Skeletal muscle tissue (tissue), 3 donors: ENCODE measurements at regions not wholly inside any gene's neighbourhood (a gene's known extent, or its start where the extent isn't known, plus 50 kb on each side); places are given as distances from the start of the nearest gene placed in this dataset.
"Not testable (repeated sequence)": the region's sequence is repeated elsewhere in the genome, so short reads cannot be mapped to it uniquely, and the experiment has no call there.

Source experiments
- H3K27ac ChIP-seq: one replicate; pipeline ENCODE4 v1.7.0; 2013; ENCODE audit warnings: mild to moderate bottlenecking, low read depth, low read length, inconsistent platforms
- H3K27me3 ChIP-seq, 3 donors: one replicate each; pipeline ENCODE4 v1.7.0; 2013; ENCODE audit warnings: low read length in 3 of 3; ENCODE audit not compliant: control insufficient read depth in 3 of 3, insufficient read depth in 3 of 3
- H3K36me3 ChIP-seq, 3 donors: one replicate each; pipeline ENCODE4 v1.7.0; 2013; ENCODE audit warnings: low read length in 3 of 3; ENCODE audit not compliant: control insufficient read depth in 3 of 3, insufficient read depth in 3 of 3
- H3K4me1 ChIP-seq, 3 donors: one replicate each; pipeline ENCODE4 v1.7.0; 2013; ENCODE audit warnings: low read length in 3 of 3, mild to moderate bottlenecking in 3 of 3; ENCODE audit not compliant: control insufficient read depth in 3 of 3, insufficient read depth in 3 of 3
- H3K4me3 ChIP-seq, 3 donors: one replicate each; pipeline ENCODE4 v1.7.0; 2013; ENCODE audit warnings: low read length in 3 of 3
- H3K9ac ChIP-seq, 3 donors: one replicate each; pipeline ENCODE4 v1.7.0; 2013; ENCODE audit warnings: low read length in 3 of 3, mild to moderate bottlenecking in 3 of 3, moderate library complexity in 2 of 3, low read depth in 1 of 3
- H3K9me3 ChIP-seq, 3 donors: one replicate each; pipeline ENCODE4 v1.7.0; 2013; ENCODE audit warnings: low read length in 3 of 3; ENCODE audit not compliant: control insufficient read depth in 3 of 3
- donor health status: Osteomylitis.

DNA sequence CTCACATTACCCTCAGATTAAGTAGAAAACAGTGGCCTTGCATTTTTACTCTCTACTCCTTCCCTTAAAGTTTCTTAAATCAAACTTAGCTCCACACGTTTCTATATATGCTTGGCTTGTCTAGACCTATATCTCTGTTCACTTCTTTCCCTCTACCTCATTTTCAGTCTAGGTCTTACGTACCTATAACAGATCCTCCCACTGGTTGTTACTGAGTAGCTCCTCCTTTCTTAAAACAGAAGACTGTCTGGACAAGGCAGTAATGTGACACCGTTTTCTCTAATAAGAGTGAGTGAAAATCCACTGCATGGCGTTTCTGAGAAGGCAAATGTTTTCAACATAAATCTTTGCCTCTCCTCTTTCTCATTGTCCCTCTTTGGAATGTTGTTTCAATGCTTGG is 211.7 kb upstream of the POGK start:
- H3K36me3 ChIP-seq: no peaks in the 10 kb centered on the region
- no peak overlapping the region for H3K9ac ChIP-seq
- no peak overlapping the region for H3K4me3 ChIP-seq
- H3K27me3 ChIP-seq: no peaks in the 10 kb centered on the region
- H3K9me3 ChIP-seq: no peaks in the 10 kb centered on the region
- no peaks in the 10 kb centered on the region for H3K4me1 ChIP-seq
- no peak overlapping the region for H3K27ac ChIP-seq

DNA sequence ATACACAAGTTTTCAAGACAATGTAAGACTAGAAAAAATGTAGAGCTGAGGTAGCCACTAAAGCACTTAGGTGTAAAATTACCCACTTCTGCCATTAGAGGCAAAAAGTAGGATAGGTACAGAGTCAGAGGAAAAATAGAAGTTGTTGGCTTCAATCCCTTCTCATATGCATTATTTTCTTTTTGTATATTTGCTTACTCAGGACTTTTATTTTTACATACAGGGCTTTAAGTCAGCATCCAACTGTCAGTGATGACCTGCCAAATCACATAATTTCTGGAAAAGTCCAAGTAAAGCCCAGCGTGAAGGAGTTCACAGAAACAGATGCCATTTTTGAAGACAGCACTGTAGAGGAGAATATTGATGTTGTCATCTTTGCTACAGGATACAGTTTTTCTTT is 211.0 kb upstream of the POGK start:
- H3K4me3 ChIP-seq: no peak overlapping the region
- H3K36me3 ChIP-seq: no peaks in the 10 kb centered on the region
- no peaks in the 10 kb centered on the region for H3K27me3 ChIP-seq
- H3K9me3 ChIP-seq: no peaks in the 10 kb centered on the region
- no peak overlapping the region for H3K9ac ChIP-seq
- no peak overlapping the region for H3K27ac ChIP-seq
- no peaks in the 10 kb centered on the region for H3K4me1 ChIP-seq

DNA sequence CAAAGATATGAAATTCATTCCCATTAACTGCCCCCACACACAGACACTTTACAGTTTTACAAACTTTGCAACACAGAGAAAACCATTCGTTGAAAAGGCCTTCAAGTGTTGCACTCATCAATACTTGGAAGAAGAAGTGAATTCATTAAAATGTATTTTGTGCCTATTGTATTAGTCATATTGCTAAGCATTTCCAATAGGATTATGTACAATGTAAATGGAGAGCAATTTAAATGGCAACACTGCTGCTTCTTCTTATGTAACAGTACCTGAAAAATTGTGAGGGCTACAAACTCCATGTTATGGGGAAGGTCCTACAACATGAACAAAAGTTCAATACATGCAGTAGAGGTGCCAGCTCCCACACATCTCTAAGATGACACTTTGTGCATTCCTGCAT is 209.3 kb upstream of the POGK start:
- no peaks in the 10 kb centered on the region for H3K27me3 ChIP-seq
- H3K4me1 ChIP-seq: no peaks in the 10 kb centered on the region
- H3K4me3 ChIP-seq: no peak overlapping the region
- H3K9ac ChIP-seq: no peak overlapping the region
- H3K36me3 ChIP-seq: no peaks in the 10 kb centered on the region
- H3K27ac ChIP-seq: no peak overlapping the region
- H3K9me3 ChIP-seq: no peaks in the 10 kb centered on the region

DNA sequence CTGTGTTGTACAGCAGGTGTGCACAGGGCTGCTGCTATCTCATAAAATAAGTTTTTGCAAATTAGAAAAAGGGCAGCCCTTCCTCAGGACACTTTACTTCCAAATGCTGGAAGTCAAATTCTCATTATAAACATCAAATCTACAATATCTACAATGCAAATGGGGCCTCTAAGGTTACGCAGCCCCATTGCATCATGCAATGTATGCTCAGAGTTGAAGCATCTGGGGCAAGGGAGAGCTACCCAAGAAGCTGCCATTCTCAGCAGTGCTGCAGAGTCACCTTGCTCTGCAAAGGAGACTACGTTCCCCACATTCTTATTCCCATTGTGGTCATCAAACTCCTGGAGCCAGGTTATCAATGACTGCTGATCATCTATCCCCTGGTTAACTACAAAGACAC is 208.9 kb upstream of the POGK start:
- Histone ChIP-seq H3K9ac (no peak overlapping the region), H3K27me3 (no peaks in the 10 kb centered on the region), H3K36me3 (no peaks in the 10 kb centered on the region), H3K27ac (no peak overlapping the region), H3K9me3 (no peaks in the 10 kb centered on the region), H3K4me3 (no peak overlapping the region), H3K4me1 (no peaks in the 10 kb centered on the region)

DNA sequence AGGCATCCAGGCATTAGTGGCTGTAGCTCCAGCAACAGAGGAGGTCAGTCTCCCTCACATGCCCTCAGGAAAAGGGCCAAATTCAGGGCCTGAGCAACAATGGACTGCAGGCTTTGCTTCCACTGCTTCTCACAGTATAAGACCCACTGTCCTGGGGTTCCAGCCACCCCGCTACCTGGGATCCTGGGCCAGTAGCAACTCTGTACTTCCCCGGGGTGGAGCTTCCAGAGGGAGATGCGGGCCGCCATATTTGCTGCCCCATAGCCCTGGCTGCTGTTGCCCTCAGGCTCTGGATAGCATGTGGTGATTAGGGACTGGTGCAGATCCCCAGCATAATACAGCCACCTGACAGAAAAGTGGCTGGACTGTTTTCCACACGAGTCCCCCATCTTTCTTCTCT is 201.1 kb upstream of the POGK start:
- Histone ChIP-seq H3K27me3 (no peaks in the 10 kb centered on the region), H3K36me3 (no peaks in the 10 kb centered on the region), H3K27ac (no peak overlapping the region), H3K9ac (no peak overlapping the region), H3K4me3 (no peak overlapping the region), H3K4me1 (no peaks in the 10 kb centered on the region), H3K9me3 (no peaks in the 10 kb centered on the region)

DNA sequence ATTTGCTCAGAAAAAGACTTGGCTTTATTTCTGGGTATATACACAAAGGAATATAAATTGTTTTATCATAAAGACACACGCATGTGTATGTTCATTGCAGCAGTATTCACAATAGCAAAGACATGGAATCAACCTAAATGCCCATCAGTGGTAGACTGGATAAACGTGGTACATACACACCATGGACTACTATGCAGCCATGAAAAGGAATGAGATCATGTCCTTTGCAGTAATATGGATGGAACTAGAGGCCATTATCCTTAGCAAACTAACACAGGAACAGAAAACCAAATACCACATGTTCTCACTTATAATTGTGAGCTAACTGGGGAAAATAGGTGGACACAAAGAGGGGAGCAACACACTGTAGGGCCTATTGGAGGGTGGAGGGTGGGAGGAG is 182.0 kb upstream of the POGK start:
- H3K27ac ChIP-seq, H3K9ac ChIP-seq, H3K36me3 ChIP-seq, H3K4me1 ChIP-seq, H3K4me3 ChIP-seq, H3K9me3 ChIP-seq, H3K27me3 ChIP-seq: not testable (repeated sequence)

DNA sequence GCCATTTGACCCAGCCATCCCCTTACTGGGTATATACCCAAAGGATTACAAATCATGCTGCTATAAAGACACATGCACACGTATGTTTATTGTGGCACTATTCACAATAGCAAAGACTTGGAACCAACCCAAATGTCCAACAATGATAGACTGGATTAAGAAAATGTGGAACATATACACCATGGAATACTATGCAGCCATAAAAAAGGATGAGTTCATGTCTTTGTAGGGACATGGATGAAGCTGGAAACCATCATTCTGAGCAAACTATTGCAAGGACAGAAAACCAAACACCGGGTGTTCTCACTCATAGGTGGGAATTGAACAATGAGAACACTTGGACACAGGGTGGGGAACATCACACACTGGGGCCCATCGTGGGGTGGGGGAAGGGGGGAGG is 172.5 kb upstream of the POGK start:
- not testable (repeated sequence) for H3K9me3 ChIP-seq, H3K4me3 ChIP-seq, H3K36me3 ChIP-seq, H3K27ac ChIP-seq, H3K4me1 ChIP-seq, H3K9ac ChIP-seq, H3K27me3 ChIP-seq

DNA sequence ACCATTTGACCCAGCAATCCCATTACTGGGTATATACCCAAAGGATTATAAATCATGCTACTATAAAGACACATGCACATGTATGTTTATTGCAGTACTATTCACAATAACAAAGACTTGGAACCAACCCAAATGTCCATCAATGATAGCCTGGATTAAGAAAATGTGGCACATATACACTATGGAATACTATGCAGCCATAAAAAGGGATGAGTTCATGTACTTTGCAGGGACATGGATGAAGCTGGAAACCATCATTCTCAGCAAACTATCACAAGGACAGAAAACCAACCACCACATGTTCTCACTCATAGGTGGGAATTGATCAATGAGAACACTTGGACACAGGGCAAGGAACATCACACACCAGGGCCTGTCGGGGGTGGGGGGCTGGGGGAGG is 171.7 kb upstream of the POGK start:
- H3K9me3 ChIP-seq, H3K27me3 ChIP-seq, H3K4me3 ChIP-seq, H3K9ac ChIP-seq, H3K36me3 ChIP-seq, H3K4me1 ChIP-seq, H3K27ac ChIP-seq: not testable (repeated sequence)

DNA sequence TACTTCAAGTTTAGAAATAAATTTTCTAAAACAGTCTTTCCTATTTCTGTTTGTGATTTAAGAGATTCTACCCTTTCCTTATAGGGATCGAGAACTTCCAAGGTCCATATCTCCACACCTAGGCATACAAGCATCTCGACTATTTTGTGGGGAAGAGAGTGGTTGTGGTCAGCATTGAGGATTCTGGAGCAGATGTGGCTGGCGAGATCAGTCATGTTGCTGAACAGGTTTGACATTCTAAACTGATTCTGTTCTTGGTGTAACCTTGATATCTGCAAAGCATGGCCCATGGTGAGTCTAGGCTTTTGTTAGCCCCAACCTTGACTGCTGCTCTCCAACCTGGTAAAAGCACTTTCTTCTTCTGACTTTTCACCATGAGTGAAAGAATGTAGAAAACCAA is 167.6 kb upstream of the POGK start:
- no peak overlapping the region for H3K27ac ChIP-seq
- no peaks in the 10 kb centered on the region for H3K36me3 ChIP-seq
- H3K9ac ChIP-seq: no peak overlapping the region
- no peaks in the 10 kb centered on the region for H3K9me3 ChIP-seq
- H3K27me3 ChIP-seq: no peaks in the 10 kb centered on the region
- H3K4me1 ChIP-seq: no peaks in the 10 kb centered on the region
- no peak overlapping the region for H3K4me3 ChIP-seq

DNA sequence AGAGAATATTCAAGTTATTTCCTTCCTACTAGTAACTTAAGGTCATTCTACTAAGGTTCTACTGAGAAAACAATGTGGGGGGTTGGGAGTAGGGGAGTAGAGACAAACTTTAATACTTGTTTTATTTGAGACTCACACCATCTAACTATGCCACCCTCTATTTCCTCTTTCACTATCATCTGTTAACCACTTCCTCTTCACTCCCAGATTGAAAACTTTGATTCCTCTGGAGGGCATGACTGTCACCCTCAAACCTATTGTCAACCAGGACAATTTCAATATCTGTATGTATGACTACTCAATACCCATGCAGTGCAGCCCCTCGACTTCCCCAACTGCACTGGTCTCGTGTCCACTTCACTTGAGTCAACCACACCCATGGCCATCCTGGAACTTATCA is 165.6 kb upstream of the POGK start:
- Histone ChIP-seq H3K27me3 (no peaks in the 10 kb centered on the region), H3K4me3 (no peak overlapping the region), H3K27ac (no peak overlapping the region), H3K9ac (no peak overlapping the region), H3K36me3 (no peaks in the 10 kb centered on the region), H3K4me1 (no peaks in the 10 kb centered on the region), H3K9me3 (no peaks in the 10 kb centered on the region)

DNA sequence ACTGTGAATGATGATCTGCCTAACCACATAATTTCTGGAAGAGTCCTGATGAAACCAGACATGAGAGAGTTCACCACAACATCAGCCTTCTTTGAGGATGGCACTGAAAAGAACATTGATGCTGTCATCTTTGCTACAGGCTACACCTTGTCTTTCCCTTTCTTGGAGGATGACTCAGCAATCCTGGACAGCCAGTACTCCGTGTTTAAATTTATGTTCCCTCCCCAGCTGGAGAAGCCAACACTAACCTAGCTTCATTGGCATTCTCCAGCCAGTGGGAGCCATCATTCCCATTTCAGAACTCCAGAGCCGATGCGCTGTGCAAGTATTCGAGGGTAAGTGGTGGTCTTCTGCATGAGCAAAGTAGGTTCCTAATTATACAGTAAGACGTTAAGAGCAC is 164.1 kb upstream of the POGK start:
- no peak overlapping the region for H3K4me3 ChIP-seq

More for the DNA sequence above, 164.1 kb upstream of the POGK start:
- Histone ChIP-seq H3K9ac (no peak overlapping the region), H3K36me3 (no peaks in the 10 kb centered on the region), H3K4me1 (no peaks in the 10 kb centered on the region), H3K27ac (no peak overlapping the region), H3K27me3 (no peaks in the 10 kb centered on the region), H3K9me3 (no peaks in the 10 kb centered on the region)
